ENCODE measurements at regions not wholly inside any gene's neighbourhood (a gene's known extent, or its start where the extent isn't known, plus 50 kb on each side); places are given as distances from the start of the nearest gene placed in this dataset.
"Not testable (repeated sequence)": the region's sequence is repeated elsewhere in the genome, so short reads cannot be mapped to it uniquely, and the experiment has no call there.

GRCh38 chr1:38481871-38482826, 377.4 kb downstream of the RRAGC start:
- TF ChIP-seq CTCF (IDR thresholded peaks at IDR 0.05; ENCODE audit: poor library complexity, severe bottlenecking) = no peak
- no peak overlapping the region for H3K4me3 ChIP-seq (ENCODE audit: severe bottlenecking)

GRCh38 chr1:38479662-38480061, 379.9 kb downstream of the RRAGC start:
- not testable (repeated sequence) for H3K4me3 ChIP-seq (ENCODE audit: severe bottlenecking); H3K27ac ChIP-seq (ENCODE audit: poor library complexity, severe bottlenecking); H3K4me1 ChIP-seq (ENCODE audit: insufficient read depth, poor library complexity, severe bottlenecking); H3K36me3 ChIP-seq (ENCODE audit: low read depth); H3K9me3 ChIP-seq (ENCODE audit: severe bottlenecking); DNase-seq (ENCODE audit: low spot score); ATAC-seq (ENCODE audit: low read depth)
- peaks cover 37% of the 10 kb centered on the region for H3K27me3 ChIP-seq (ENCODE audit: insufficient read depth, poor library complexity, severe bottlenecking)

More at GRCh38 chr1:38481871-38482826, 377.4 kb downstream of the RRAGC start:
- no peak overlapping the region for H3K27ac ChIP-seq (ENCODE audit: poor library complexity, severe bottlenecking)
- peaks cover 26% of the 10 kb centered on the region for H3K27me3 ChIP-seq (ENCODE audit: insufficient read depth, poor library complexity, severe bottlenecking)
- no peak for DNase-seq (ENCODE audit: low spot score)
- ATAC-seq (ENCODE audit: low read depth) = no peak
- H3K4me1 ChIP-seq (ENCODE audit: insufficient read depth, poor library complexity, severe bottlenecking) = no peaks in the 10 kb centered on the region
- H3K36me3 ChIP-seq (ENCODE audit: low read depth) = no peaks in the 10 kb centered on the region
- H3K9me3 ChIP-seq (ENCODE audit: severe bottlenecking) = no peaks in the 10 kb centered on the region

- Histone ChIP-seq H3K9me3 (ENCODE audit: severe bottlenecking) (no peaks in the 10 kb centered on the region), H3K27me3 (ENCODE audit: insufficient read depth, poor library complexity, severe bottlenecking) (peaks cover 47% of the 10 kb centered on the region), H3K36me3 (ENCODE audit: low read depth) (no peaks in the 10 kb centered on the region), H3K27ac (ENCODE audit: poor library complexity, severe bottlenecking) (no peak overlapping the region), H3K4me3 (ENCODE audit: severe bottlenecking) (no peak overlapping the region), H3K4me1 (ENCODE audit: insufficient read depth, poor library complexity, severe bottlenecking) (no peaks in the 10 kb centered on the region)
- TF ChIP-seq CTCF (IDR thresholded peaks at IDR 0.05; ENCODE audit: poor library complexity, severe bottlenecking) = no peak
- no peak for ATAC-seq (ENCODE audit: low read depth)
- DNase-seq (ENCODE audit: low spot score) = no peak
These were observed 381.8 kb downstream of the RRAGC start for GRCh38 chr1:38477811-38478210.

- Histone ChIP-seq H3K9me3 (ENCODE audit: severe bottlenecking) (no peaks in the 10 kb centered on the region), H3K4me3 (ENCODE audit: severe bottlenecking) (no peak overlapping the region), H3K27me3 (ENCODE audit: insufficient read depth, poor library complexity, severe bottlenecking) (peaks cover 48% of the 10 kb centered on the region), H3K36me3 (ENCODE audit: low read depth) (no peaks in the 10 kb centered on the region), H3K4me1 (ENCODE audit: insufficient read depth, poor library complexity, severe bottlenecking) (no peaks in the 10 kb centered on the region), H3K27ac (ENCODE audit: poor library complexity, severe bottlenecking) (no peak overlapping the region)
- ATAC-seq (ENCODE audit: low read depth) (no peak), DNase-seq (ENCODE audit: low spot score) (no peak)
- TF ChIP-seq CTCF (IDR thresholded peaks at IDR 0.05; ENCODE audit: poor library complexity, severe bottlenecking) = no peak
These were observed 382.8 kb downstream of the RRAGC start for GRCh38 chr1:38476850-38477178.

- H3K4me1 ChIP-seq (ENCODE audit: insufficient read depth, poor library complexity, severe bottlenecking) = no peaks in the 10 kb centered on the region
- H3K27ac ChIP-seq (ENCODE audit: poor library complexity, severe bottlenecking) = no peak overlapping the region
- peaks cover 48% of the 10 kb centered on the region for H3K27me3 ChIP-seq (ENCODE audit: insufficient read depth, poor library complexity, severe bottlenecking)
- ATAC-seq (ENCODE audit: low read depth) = peak; percentile 21; the same call in 1 of the 3 replicates
- no peak overlapping the region for H3K4me3 ChIP-seq (ENCODE audit: severe bottlenecking)
- no peak for DNase-seq (ENCODE audit: low spot score)
- no peaks in the 10 kb centered on the region for H3K9me3 ChIP-seq (ENCODE audit: severe bottlenecking)
- H3K36me3 ChIP-seq (ENCODE audit: low read depth) = no peaks in the 10 kb centered on the region
- TF ChIP-seq CTCF (IDR thresholded peaks at IDR 0.05; ENCODE audit: poor library complexity, severe bottlenecking) = no peak
These were observed 383.3 kb downstream of the RRAGC start for GRCh38 chr1:38476111-38476849.

All from RWPE2 (cell line).